ENCODE measurements at regions not wholly inside any gene's neighbourhood (a gene's known extent, or its start where the extent isn't known, plus 50 kb on each side); places are given as distances from the start of the nearest gene placed in this dataset.

DNA sequence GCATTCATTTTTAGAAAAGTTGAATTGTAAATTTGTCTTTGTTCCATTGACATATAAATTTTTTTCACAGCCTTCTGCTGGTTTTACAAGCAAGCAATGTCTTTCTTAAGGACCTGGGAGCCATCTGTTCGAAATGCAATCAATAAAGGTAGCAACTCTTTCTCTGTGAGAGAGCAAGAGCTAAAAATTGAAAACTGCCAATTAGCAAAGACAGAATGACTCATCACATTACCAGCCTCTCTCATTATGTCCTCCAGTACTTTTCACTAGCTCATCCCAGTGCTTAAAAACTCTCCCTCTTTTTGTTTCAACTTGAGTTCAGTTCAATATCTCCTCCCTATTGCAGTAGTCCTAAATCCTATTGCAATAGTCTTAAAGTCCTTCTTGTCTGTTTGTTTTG is 760.7 kb upstream of the SLITRK6 start:
- TF ChIP-seq, protein P1, sequence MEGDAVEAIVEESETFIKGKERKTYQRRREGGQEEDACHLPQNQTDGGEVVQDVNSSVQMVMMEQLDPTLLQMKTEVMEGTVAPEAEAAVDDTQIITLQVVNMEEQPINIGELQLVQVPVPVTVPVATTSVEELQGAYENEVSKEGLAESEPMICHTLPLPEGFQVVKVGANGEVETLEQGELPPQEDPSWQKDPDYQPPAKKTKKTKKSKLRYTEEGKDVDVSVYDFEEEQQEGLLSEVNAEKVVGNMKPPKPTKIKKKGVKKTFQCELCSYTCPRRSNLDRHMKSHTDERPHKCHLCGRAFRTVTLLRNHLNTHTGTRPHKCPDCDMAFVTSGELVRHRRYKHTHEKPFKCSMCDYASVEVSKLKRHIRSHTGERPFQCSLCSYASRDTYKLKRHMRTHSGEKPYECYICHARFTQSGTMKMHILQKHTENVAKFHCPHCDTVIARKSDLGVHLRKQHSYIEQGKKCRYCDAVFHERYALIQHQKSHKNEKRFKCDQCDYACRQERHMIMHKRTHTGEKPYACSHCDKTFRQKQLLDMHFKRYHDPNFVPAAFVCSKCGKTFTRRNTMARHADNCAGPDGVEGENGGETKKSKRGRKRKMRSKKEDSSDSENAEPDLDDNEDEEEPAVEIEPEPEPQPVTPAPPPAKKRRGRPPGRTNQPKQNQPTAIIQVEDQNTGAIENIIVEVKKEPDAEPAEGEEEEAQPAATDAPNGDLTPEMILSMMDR (IDR thresholded peaks at IDR 0.05) = no peak
- TF ChIP-seq POLR2A (IDR thresholded peaks at IDR 0.05) = no peak
